ENCODE measurements at regions not wholly inside any gene's neighbourhood (a gene's known extent, or its start where the extent isn't known, plus 50 kb on each side); places are given as distances from the start of the nearest gene placed in this dataset.

DNA sequence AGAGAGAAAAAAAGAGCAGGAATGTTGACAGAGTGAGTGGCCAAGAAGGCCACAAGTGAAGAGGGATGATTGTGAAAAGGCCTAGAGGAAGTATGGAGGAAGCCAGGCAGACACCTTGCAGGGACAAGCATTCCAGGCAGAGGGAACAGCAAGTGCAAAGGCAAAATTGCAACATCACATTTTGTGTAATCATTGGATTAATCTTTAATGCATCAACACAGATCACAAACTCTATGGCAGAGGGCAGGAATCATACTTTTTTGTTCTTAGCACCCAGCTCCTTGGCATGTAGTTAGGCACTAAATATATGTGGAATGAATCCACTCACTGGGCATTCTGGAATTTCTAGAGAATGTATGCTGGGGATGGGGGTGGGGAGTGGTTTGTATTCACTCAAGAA lies 312.1 kb upstream of the PROK2 start:
- no peak for DNase-seq
- CTCF ChIA-PET, result no interaction called here
- H3K27me3 Mint-ChIP-seq, result peaks cover 34% of the 10 kb centered on the region

DNA sequence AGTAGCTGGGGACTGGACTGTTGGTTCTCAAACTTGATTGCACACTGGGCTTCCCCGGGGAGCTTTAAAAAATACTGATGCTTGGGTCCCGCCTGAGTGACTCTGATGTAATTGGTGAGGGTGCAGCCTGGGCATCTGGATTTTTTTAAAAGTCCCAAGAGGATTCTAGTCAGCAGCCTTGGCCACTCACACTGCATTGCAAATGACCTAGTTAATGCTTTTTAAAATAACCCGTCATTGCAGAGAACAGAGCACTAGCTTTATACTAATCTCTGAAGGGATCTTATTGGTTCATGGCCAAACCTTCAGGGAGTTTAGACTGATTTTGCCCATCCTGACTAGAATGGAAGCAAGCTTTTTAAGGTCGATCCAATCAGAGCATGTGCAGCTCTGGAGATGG lies 310.6 kb upstream of the PROK2 start:
- H3K9me3 Mint-ChIP-seq, result no peaks in the 10 kb centered on the region
- H3K36me3 Mint-ChIP-seq, result no peaks in the 10 kb centered on the region
- DNase-seq, result no peak
- peaks cover 35% of the 10 kb centered on the region for H3K27me3 Mint-ChIP-seq
- CTCF ChIA-PET, result interaction anchor here (1.2 kb wide), 1 partner anchor 45 kb away, joined by 4 read pairs; no protein-coding TSS in a partner anchor
- peaks cover 39% of the 10 kb centered on the region for H3K4me1 Mint-ChIP-seq
- no peak overlapping the region for H3K27ac Mint-ChIP-seq
- H3K4me3 Mint-ChIP-seq, result no peak overlapping the region

More for the DNA sequence above, 312.1 kb upstream of the PROK2 start:
- Mint-ChIP-seq H3K27ac (no peak overlapping the region), H3K4me1 (peaks cover 46% of the 10 kb centered on the region), H3K36me3 (no peaks in the 10 kb centered on the region), H3K4me3 (no peak overlapping the region), H3K9me3 (no peaks in the 10 kb centered on the region)

GRCh38 chr3:72093992-72094334 lies 309.0 kb upstream of the PROK2 start:
- Mint-ChIP-seq H3K4me1 (peaks cover 26% of the 10 kb centered on the region), H3K36me3 (no peaks in the 10 kb centered on the region), H3K27ac (peak overlapping the region; percentile 39), H3K9me3 (no peaks in the 10 kb centered on the region), H3K27me3 (peaks cover 21% of the 10 kb centered on the region), H3K4me3 (no peak overlapping the region)
- CTCF ChIA-PET, result interaction anchor here (1.1 kb wide), 1 partner anchor 117 kb away, joined by 3 read pairs; no protein-coding TSS in a partner anchor
- no peak for DNase-seq

GRCh38 chr3:72093270-72093991 lies 308.5 kb upstream of the PROK2 start:
- H3K4me3 Mint-ChIP-seq, result no peak overlapping the region
- H3K9me3 Mint-ChIP-seq, result no peaks in the 10 kb centered on the region
- no peaks in the 10 kb centered on the region for H3K36me3 Mint-ChIP-seq
- peak overlapping the region; percentile 4 for H3K27ac Mint-ChIP-seq
- CTCF ChIA-PET, result interaction anchor here (1.1 kb wide), 1 partner anchor 116 kb away, joined by 3 read pairs; no protein-coding TSS in a partner anchor
- peaks cover 23% of the 10 kb centered on the region for H3K4me1 Mint-ChIP-seq
- DNase-seq, result no peak
- H3K27me3 Mint-ChIP-seq, result peaks cover 16% of the 10 kb centered on the region

- Mint-ChIP-seq H3K27me3 (peaks cover 10% of the 10 kb centered on the region), H3K9me3 (no peaks in the 10 kb centered on the region), H3K27ac (peak overlapping the region; percentile 4), H3K36me3 (no peaks in the 10 kb centered on the region), H3K4me3 (no peak overlapping the region), H3K4me1 (peaks cover 23% of the 10 kb centered on the region)
- CTCF ChIA-PET, result no interaction called here
- DNase-seq, result no peak
Measured at GRCh38 chr3:72092778-72093177, 307.8 kb upstream of the PROK2 start.

DNA sequence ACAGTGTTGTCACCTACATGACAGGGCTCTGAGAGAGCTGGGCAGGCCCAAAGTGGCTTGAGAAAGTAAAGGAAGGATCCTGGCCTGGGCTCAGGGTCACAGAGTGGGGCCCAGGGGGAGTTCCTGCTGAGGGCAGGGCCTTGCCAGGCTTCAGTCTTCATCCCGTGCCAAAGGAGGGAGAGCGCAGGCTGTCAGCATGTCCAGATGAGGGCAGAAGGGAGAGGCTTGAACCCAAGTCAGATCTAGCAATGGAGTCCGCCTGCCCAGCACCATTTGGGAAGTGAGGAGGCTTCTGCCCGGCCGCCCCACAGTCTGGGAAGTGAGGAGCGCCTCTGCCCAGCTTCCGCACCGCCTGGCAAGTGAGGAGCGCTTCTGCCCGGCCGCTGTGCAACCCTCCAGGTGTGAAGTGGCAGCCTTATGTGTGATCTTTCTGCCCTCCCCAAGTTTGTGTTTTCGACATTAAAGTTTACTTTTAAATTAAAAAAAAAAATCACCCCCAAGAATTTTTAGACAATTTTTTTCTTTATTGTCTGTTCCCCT lies 303.6 kb upstream of the PROK2 start:
- no peak for DNase-seq
- Mint-ChIP-seq H3K4me3 (no peak overlapping the region), H3K36me3 (no peaks in the 10 kb centered on the region), H3K9me3 (no peaks in the 10 kb centered on the region), H3K27ac (no peak overlapping the region), H3K4me1 (peaks cover 13% of the 10 kb centered on the region), H3K27me3 (peaks cover 8% of the 10 kb centered on the region)
- CTCF ChIA-PET, result no interaction called here

GRCh38 chr3:72087420-72087819 lies 302.5 kb upstream of the PROK2 start:
- no peaks in the 10 kb centered on the region for H3K9me3 Mint-ChIP-seq
- peaks cover 11% of the 10 kb centered on the region for H3K4me1 Mint-ChIP-seq
- H3K4me3 Mint-ChIP-seq, result no peak overlapping the region
- no peak for DNase-seq
- CTCF ChIA-PET, result no interaction called here
- peaks cover 6% of the 10 kb centered on the region for H3K27me3 Mint-ChIP-seq
- no peaks in the 10 kb centered on the region for H3K36me3 Mint-ChIP-seq
- H3K27ac Mint-ChIP-seq, result no peak overlapping the region

DNA sequence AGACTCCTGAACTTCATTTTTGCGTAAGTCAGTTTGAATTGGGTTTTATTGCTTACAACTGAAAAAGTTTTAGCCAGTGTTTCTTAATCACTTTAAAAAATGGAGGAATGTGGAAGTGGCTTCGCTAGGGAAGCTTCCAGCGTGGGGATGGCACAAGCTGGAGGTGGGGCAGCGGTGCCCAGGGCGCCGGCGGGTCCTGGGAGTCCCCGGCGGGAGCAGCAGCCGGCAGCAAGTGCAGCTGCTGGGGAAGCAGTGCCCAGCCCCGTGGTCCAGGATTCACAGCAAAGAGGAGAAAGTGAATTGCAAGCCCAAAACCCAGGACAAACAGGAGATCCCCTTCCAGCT lies 301.8 kb upstream of the PROK2 start:
- Mint-ChIP-seq H3K27ac (no peak overlapping the region), H3K36me3 (no peaks in the 10 kb centered on the region), H3K27me3 (peaks cover 5% of the 10 kb centered on the region), H3K9me3 (no peaks in the 10 kb centered on the region), H3K4me1 (peaks cover 11% of the 10 kb centered on the region), H3K4me3 (no peak overlapping the region)
- CTCF ChIA-PET, result no interaction called here
- no peak for DNase-seq

- Mint-ChIP-seq H3K27me3 (peaks cover 5% of the 10 kb centered on the region), H3K27ac (no peak overlapping the region), H3K36me3 (no peaks in the 10 kb centered on the region), H3K4me1 (peaks cover 11% of the 10 kb centered on the region), H3K9me3 (no peaks in the 10 kb centered on the region), H3K4me3 (no peak overlapping the region)
- CTCF ChIA-PET, result no interaction called here
- DNase-seq, result no peak
Measured at GRCh38 chr3:72086042-72086742, 301.2 kb upstream of the PROK2 start.

DNA sequence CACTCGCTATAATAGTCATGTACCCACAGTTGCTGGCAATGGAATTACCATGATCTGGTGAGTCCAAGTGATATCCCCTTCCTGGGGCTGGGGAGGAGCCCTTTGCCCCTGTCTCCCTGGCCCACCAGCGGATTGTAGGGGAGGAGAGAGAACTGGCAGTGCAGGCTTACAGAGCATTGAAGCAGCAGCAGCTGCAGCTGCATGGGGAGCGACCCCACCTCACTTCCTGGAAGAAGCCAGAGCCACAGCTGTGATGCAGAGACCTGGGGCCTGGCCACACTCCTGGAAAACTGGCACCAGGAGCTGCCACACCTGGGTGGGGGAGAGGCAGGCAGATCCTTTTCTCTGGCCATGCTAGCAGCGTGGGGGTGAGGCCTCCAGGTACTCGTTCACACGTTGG lies 300.1 kb upstream of the PROK2 start:
- H3K4me3 Mint-ChIP-seq, result no peak overlapping the region
- CTCF ChIA-PET, result no interaction called here
- H3K27ac Mint-ChIP-seq, result no peak overlapping the region
- no peaks in the 10 kb centered on the region for H3K9me3 Mint-ChIP-seq
- H3K27me3 Mint-ChIP-seq, result no peaks in the 10 kb centered on the region
- H3K36me3 Mint-ChIP-seq, result no peaks in the 10 kb centered on the region
- H3K4me1 Mint-ChIP-seq, result peaks cover 3% of the 10 kb centered on the region
- no peak for DNase-seq

DNA sequence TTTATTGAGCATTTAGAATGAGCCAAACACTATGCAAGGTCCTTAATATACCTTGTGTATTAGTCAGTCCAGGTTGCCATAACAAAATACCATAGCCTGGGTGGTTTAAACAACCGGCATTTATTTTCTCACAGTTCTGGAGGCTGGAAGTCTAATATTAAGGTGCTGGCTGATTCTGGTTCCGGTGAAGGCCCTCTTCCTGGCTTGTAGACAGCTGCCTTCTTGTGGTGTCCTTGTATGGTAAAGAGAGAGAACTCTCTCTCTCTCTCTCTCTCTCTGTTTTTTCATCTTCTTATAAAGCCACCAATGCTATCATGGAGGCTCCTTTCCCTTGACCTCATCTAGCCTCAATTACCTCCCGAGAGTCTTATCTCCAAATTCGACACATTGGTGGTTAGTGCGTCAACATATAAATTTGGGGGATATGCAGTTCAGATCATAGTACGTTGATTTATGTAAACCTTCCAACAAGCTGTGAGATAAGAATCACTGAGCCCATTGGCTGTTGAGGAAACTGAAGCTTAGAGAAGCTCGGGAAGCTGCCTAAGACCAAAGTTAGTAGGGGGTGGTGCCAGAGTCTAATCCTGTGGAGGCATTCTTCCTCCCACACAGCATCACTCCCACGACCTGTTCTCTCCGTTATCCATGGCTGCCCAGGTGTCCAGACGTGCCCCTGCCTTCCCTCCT lies 298.0 kb upstream of the PROK2 start:
- DNase-seq, result no peak
- no peak overlapping the region for H3K4me3 Mint-ChIP-seq
- no peaks in the 10 kb centered on the region for H3K9me3 Mint-ChIP-seq
- peaks cover 8% of the 10 kb centered on the region for H3K4me1 Mint-ChIP-seq
- H3K36me3 Mint-ChIP-seq, result no peaks in the 10 kb centered on the region
- no peaks in the 10 kb centered on the region for H3K27me3 Mint-ChIP-seq
- no peak overlapping the region for H3K27ac Mint-ChIP-seq
- CTCF ChIA-PET, result no interaction called here

GRCh38 chr3:72082186-72082715 lies 297.3 kb upstream of the PROK2 start:
- H3K27me3 Mint-ChIP-seq, result no peaks in the 10 kb centered on the region
- H3K4me1 Mint-ChIP-seq, result peaks cover 14% of the 10 kb centered on the region
- CTCF ChIA-PET, result no interaction called here
- no peaks in the 10 kb centered on the region for H3K9me3 Mint-ChIP-seq
- no peaks in the 10 kb centered on the region for H3K36me3 Mint-ChIP-seq
- no peak overlapping the region for H3K27ac Mint-ChIP-seq
- H3K4me3 Mint-ChIP-seq, result no peak overlapping the region
- DNase-seq, result no peak

GRCh38 chr3:72081471-72082185 lies 296.7 kb upstream of the PROK2 start:
- CTCF ChIA-PET, result no interaction called here
- peaks cover 1% of the 10 kb centered on the region for H3K27me3 Mint-ChIP-seq
- no peak overlapping the region for H3K27ac Mint-ChIP-seq
- DNase-seq, result no peak
- H3K36me3 Mint-ChIP-seq, result no peaks in the 10 kb centered on the region
- H3K4me1 Mint-ChIP-seq, result peaks cover 16% of the 10 kb centered on the region
- H3K9me3 Mint-ChIP-seq, result peaks cover 3% of the 10 kb centered on the region
- H3K4me3 Mint-ChIP-seq, result no peak overlapping the region

DNA sequence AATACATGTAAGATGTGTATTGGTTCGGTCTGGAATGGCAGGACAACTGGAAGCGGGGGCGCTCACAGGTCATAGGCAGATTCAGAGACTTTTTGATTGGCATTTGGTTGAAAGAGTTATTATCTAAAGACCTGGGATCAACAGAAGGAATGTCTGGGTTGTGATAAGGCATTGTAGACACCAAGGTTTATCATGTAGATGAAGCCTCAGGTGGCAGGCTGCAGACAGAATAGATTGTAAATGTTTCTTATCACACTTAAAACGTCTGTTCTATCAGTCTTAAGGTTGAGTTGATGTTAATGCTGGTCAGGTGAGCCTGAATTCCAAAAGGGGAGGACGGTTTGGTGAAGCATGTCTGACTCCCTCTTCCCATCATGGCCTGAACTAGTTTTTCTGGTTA lies 295.9 kb upstream of the PROK2 start:
- CTCF ChIA-PET, result no interaction called here
- peaks cover under 1% of the 10 kb centered on the region for H3K36me3 Mint-ChIP-seq
- H3K9me3 Mint-ChIP-seq, result peaks cover 5% of the 10 kb centered on the region
- H3K27ac Mint-ChIP-seq, result no peak overlapping the region
- H3K4me3 Mint-ChIP-seq, result no peak overlapping the region
- no peak for DNase-seq
- H3K27me3 Mint-ChIP-seq, result peaks cover 4% of the 10 kb centered on the region
- peaks cover 16% of the 10 kb centered on the region for H3K4me1 Mint-ChIP-seq

All from activated naive CD4-positive, alpha-beta T cell treated with anti-CD3 and anti-CD28 coated beads, Interleukin-2, amount 10 ng/mL, durations not matched to agents 7 days and 5 days (primary cell).